Gastroesophageal sphincter (tissue), 3 donors: ENCODE measurements at regions not wholly inside any gene's neighbourhood (a gene's known extent, or its start where the extent isn't known, plus 50 kb on each side); places are given as distances from the start of the nearest gene placed in this dataset.

Experiments used
- EP300 ChIP-seq: sonication (generic); formaldehyde crosslinking; IDR thresholded peaks from one replicate; pipeline ENCODE4 v1.6.1; 2017; ENCODE audit warnings: antibody characterized with exemption, mild to moderate bottlenecking
- POLR2A ChIP-seq, 2 donors: fragments of 450-650 bp; IDR thresholded peaks; one replicate each; pipeline ENCODE4 v1.6.1; 2017; ENCODE audit warnings: antibody characterized with exemption in 2 of 2, mild to moderate bottlenecking in 2 of 2, moderate library complexity in 1 of 2
- POLR2AphosphoS5 ChIP-seq: sonication (generic); formaldehyde crosslinking; IDR thresholded peaks from one replicate; pipeline ENCODE4 v1.6.1; 2017; ENCODE audit warnings: antibody characterized with exemption
- TF ChIP-seq, protein P1 (sequence below), 4 experiments: fragments of 200-600 bp in 2 of 4; fragments of 450-650 bp in 2 of 4; sonication (generic) in 1 of 4; IDR thresholded peaks; one replicate each; pipeline ENCODE4 v1.5.1; 2017 to 2019; ENCODE audit warnings: antibody characterized with exemption in 4 of 4, mild to moderate bottlenecking in 2 of 4, moderate library complexity in 2 of 4

DNA sequence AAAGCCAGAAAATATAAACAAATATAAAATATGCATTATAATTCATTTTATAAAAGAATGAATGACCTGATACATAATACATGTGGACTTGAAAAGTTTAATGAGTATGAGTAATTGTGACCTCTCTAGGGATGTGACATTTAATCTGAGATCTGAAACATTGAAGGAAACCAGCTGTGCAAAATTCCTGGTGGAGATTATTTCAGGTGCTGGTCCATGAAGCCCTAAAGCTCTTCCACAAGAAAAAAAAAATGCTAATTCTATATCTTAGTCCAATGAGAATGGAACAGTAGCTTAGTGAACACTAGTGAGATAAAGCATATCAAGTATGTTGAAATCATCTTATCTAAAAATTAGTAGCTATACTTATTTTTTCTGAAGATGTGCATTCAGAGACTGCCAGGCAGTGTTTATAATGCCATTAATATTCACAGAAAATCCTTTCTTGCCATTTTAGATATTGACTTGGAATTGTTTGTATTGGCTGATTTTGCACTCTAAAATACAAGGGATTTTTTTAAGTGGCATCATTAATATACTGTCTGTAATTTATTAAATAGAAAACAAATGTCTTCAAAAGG is 1485.9 kb downstream of the PLA2G4A start:
- TF ChIP-seq, protein P1, sequence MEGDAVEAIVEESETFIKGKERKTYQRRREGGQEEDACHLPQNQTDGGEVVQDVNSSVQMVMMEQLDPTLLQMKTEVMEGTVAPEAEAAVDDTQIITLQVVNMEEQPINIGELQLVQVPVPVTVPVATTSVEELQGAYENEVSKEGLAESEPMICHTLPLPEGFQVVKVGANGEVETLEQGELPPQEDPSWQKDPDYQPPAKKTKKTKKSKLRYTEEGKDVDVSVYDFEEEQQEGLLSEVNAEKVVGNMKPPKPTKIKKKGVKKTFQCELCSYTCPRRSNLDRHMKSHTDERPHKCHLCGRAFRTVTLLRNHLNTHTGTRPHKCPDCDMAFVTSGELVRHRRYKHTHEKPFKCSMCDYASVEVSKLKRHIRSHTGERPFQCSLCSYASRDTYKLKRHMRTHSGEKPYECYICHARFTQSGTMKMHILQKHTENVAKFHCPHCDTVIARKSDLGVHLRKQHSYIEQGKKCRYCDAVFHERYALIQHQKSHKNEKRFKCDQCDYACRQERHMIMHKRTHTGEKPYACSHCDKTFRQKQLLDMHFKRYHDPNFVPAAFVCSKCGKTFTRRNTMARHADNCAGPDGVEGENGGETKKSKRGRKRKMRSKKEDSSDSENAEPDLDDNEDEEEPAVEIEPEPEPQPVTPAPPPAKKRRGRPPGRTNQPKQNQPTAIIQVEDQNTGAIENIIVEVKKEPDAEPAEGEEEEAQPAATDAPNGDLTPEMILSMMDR (IDR thresholded peaks at IDR 0.05) = no peak
- TF ChIP-seq EP300 (no peak), POLR2AphosphoS5 (no peak), POLR2A (IDR thresholded peaks at IDR 0.05) (no peak)
